ENCODE measurements at regions not wholly inside any gene's neighbourhood (a gene's known extent, or its start where the extent isn't known, plus 50 kb on each side); places are given as distances from the start of the nearest gene placed in this dataset.

- intact Hi-C loops (cut with DNase I), result no loop called here
- no peak for TF ChIP-seq CTCF (IDR thresholded peaks at IDR 0.05)
- no peak for ATAC-seq
Observed at GRCh38 chr10:44010873-44011602, 362.4 kb upstream of the ZNF32 start.

GRCh38 chr10:44009891-44010632 is 361.4 kb upstream of the ZNF32 start:
- Histone ChIP-seq H3K36me3 (no peaks in the 10 kb centered on the region), H3K27me3 (no peaks in the 10 kb centered on the region), H3K4me3 (no peak overlapping the region), H3K9me3 (no peaks in the 10 kb centered on the region), H3K4me1 (peaks cover 0 to 11% of the 10 kb centered on the region in 2 donors), H3K27ac (no peak overlapping the region)
- no peak for DNase-seq
- intact Hi-C loops (cut with DNase I), result no loop called here
- no peak for TF ChIP-seq CTCF (IDR thresholded peaks at IDR 0.05)
- ATAC-seq, result no peak

More at GRCh38 chr10:44010873-44011602, 362.4 kb upstream of the ZNF32 start:
- no peak for DNase-seq
- no peak overlapping the region for H3K4me3 ChIP-seq
- no peaks in the 10 kb centered on the region for H3K9me3 ChIP-seq
- H3K27ac ChIP-seq, result no peak overlapping the region
- H3K27me3 ChIP-seq, result no peaks in the 10 kb centered on the region
- H3K36me3 ChIP-seq, result no peaks in the 10 kb centered on the region
- H3K4me1 ChIP-seq, result peaks cover 0 to 13% of the 10 kb centered on the region in 2 donors

- ATAC-seq (no peak), DNase-seq (no peak)
- H3K36me3 ChIP-seq, result no peaks in the 10 kb centered on the region
- no peak overlapping the region for H3K4me3 ChIP-seq
- peaks cover 0 to 6% of the 10 kb centered on the region in 2 donors for H3K4me1 ChIP-seq
- no peaks in the 10 kb centered on the region for H3K9me3 ChIP-seq
- no peak for TF ChIP-seq CTCF (IDR thresholded peaks at IDR 0.05)
- H3K27ac ChIP-seq, result no peak overlapping the region
- no peaks in the 10 kb centered on the region for H3K27me3 ChIP-seq
- intact Hi-C loops (cut with DNase I), result no loop called here
Observed at GRCh38 chr10:44008917-44009709, 360.4 kb upstream of the ZNF32 start.

- Histone ChIP-seq H3K4me3 (no peak overlapping the region), H3K27ac (no peak overlapping the region), H3K27me3 (no peaks in the 10 kb centered on the region), H3K4me1 (no peaks in the 10 kb centered on the region), H3K36me3 (no peaks in the 10 kb centered on the region), H3K9me3 (no peaks in the 10 kb centered on the region)
- intact Hi-C loops (cut with DNase I), result no loop called here
- ATAC-seq, result no peak
- no peak for DNase-seq
- TF ChIP-seq CTCF (IDR thresholded peaks at IDR 0.05), result no peak
Observed at GRCh38 chr10:44008270-44008916, 359.7 kb upstream of the ZNF32 start.
